ENCODE measurements at regions not wholly inside any gene's neighbourhood (a gene's known extent, or its start where the extent isn't known, plus 50 kb on each side); places are given as distances from the start of the nearest gene placed in this dataset.

- DNase-seq: no peak
Measured at GRCh38 chr6:15712797-15713196, 50.0 kb upstream of the DTNBP1 start.

Measured in activated CD4-positive, alpha-beta T cell treated with anti-CD3 and anti-CD28 coated beads, Interleukin-10, Interleukin-2, amounts not matched to agents 100 ng/mL and 50 ng/mL, durations not matched to agents 16 hours and 8 hours (primary cell).